ENCODE measurements at regions not wholly inside any gene's neighbourhood (a gene's known extent, or its start where the extent isn't known, plus 50 kb on each side); places are given as distances from the start of the nearest gene placed in this dataset.
"Not testable (repeated sequence)": the region's sequence is repeated elsewhere in the genome, so short reads cannot be mapped to it uniquely, and the experiment has no call there.

DNA sequence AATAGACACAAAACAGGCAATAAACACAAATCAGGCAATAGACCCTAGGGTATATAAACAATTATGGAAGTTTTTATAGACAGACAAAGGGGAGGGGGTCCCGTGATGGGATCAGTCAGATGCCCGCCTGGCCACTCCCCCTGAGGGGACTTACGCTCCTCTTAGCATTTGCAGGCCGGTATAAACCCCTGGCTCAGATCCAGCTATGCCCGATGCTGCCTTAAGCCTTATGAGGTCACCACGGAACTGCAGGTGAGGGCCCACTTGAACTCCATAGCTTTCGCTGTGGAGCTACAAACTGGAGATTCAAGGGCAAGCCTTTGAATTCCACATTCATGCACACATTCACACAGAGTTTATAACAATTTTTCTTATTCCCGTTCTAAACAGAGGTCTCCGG is 340.5 kb upstream of the USP9Y start:
- DNase-seq: no peak

DNA sequence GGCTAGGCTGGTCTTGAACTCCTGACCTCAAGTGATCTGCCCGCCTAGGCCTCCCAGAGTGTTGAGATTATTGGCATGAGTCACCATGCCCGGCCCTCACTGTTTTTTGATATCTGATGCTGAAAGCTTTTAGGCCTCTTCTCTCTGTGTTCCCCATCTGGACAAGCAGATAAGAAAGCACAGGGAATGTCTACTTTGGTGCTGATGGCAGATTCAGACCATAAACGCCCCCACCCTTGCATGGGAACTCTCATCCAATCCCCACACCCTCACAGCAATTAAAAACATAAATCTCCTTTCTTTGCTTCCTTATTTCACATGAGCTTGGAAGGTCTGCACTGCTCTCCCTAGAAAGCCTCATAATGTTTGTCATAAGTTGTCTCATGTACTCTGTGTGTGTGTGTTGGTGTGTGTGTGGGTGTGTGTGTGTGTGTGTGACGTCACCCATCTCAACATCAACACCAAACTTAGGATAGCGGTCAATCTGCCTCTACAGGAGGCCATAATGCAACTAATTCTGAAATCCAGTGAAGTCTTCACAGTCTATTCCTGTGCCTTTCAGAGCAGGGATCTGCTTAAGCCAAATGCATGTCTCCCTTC is 335.6 kb upstream of the USP9Y start:
- no peak for DNase-seq

GRCh38 chrY:12374588-12374987 is 326.4 kb upstream of the USP9Y start:
- DNase-seq: not testable (repeated sequence)

- DNase-seq: not testable (repeated sequence)
Observed at GRCh38 chrY:12391655-12392559, 309.1 kb upstream of the USP9Y start.

DNA sequence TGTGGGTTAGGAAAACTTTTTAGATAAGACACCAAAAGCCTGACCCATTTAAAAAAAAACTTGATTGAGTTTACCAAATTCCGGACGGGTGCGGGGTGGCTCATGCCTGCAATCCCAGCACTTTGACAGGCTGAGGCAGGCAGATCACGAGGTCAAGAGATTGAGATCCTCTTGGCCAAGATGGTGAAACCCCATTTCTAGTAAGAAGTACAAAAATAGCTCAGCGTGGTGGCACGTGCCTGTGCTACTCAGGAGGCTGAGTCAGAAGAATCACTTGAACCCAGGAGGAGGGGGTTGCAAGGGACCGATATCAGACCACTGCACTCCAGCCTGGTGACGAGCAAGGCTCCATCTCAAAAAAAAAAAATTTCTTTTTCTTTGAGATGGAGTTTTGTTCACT is 307.8 kb upstream of the USP9Y start:
- DNase-seq: no peak

DNA sequence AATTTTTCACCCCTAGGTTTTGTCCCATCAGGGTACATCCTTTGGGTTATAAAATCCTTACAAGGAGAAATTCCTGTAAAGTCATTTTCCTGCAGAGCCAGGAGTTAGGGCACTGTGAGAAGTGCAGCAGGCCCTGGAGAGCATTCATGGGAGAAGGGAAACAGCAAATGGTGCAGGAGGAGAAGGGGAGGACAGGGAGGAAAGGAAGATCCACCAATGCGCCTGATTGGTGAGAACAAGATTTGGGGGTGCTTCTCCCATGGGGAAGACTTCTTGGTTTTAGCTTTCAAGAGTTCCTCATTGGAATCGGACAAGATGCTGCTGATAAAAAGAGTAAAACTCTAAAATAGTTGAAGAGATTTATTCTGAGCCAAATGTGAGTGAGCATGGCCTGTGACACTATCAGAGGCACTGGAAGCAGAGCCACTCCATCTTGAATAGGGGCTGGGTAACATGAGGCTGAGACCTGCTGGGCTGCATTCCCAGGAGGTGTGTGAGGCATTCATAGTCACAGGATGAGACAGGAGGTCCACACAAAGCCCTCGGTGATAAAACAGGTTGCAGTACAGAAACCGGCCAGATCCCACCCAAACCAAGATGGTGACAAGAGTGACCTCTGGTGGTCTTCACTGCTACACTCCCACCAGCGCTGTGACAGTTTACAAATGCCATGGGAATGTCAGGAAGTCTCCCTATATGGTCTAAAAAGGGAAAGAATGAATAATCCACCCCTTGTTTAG is 305.5 kb upstream of the USP9Y start:
- not testable (repeated sequence) for DNase-seq

- no peak for DNase-seq
Observed at GRCh38 chrY:12403916-12404315, 297.1 kb upstream of the USP9Y start.

GRCh38 chrY:12408236-12408635 is 292.8 kb upstream of the USP9Y start:
- DNase-seq: no peak

DNA sequence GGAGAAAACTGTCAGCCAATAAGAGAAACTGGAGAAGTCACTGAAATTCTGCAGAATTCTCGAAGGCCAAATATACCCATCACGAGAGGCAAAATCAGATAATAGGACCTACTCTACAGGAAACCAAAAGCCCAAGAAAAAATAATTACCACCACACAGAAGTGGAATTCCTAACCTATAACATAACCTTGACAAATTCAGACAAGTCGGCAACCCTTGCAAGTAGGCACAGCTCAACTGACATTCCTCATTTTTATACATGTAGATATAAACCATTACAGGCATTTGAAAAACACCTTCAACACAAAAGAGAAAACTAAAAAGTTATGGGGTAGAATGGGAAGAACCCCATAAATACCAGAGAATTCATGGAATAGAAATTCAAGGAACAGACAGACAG is 290.3 kb upstream of the USP9Y start:
- no peak for DNase-seq

- DNase-seq: no peak
Observed at GRCh38 chrY:12421072-12421787, 279.8 kb upstream of the USP9Y start.

GRCh38 chrY:12421788-12422124 is 279.3 kb upstream of the USP9Y start:
- no peak for DNase-seq

DNA sequence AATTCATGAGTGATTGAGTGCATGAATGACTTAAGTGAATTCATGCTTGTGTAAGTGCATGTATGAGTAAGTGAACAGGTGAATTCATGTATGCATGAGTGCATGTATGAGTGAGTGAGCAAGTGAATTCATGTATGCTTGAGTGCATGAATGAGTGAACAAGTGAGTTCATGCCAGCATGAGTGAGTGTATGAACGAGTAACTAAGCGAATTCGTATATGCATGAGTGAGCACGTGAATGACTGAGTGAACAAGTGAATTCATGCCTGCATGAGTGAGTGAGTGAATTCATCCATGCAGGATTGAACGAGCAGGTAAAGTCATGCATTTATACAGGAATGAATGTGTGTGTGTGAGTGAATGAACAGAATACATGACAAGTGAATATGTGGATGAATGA is 278.5 kb upstream of the USP9Y start:
- DNase-seq: no peak

DNA sequence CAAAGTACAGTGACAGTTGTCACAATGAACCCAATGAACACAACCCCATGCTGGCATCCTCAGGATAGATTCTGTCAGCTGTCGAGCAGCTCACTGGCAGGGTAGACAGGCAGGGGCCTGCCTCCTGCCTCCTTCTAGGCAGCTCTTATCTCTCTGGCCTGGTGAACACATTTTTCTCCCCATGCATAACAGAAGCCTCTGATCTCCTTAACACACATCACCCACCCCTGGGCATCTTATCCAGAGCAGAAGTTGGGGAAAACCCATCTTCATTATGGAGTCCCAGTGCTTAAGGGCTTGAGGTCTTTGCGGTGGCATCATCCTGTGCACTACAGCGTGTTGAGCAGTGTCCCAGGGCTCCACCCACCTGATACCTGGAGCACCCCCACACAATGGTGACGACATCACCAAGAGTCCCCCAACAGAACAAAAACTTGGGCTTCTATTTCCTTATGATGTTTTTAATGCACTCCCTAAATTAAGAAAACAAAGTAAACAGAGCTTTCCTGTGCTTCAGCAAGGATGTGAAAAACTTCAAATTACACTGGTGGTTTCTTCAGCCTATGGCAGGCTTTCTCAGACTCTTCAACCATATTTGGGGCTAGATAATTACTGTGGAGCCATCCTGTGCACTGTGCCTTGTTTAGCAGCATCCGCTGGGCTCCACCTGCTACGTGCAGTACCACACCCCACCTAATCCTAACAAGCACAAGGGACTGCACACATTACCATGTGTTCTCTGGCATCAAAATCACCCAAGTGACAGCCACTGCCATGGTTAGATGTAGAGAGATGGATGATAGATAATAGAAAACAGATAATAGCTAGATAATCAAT is 277.4 kb upstream of the USP9Y start:
- DNase-seq: no peak

DNA sequence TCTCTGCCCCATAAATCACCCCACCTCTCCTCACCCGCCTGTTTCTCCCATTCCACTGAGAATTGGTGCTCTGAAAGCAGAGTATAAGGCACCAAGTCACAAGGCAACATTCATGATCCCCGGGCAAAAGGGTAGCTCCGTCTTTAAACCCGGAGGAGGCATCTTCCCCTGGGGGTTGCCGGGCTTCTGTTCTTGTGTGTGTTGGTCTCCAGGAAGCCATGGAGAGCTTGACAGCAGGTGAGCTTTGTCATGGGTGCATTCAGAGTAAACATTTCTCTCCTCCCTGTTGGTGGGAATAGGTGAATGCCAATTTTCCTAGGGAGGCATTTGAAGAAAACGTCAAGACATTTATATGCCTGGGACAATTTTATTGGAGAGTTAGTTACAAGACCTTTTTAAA is 275.5 kb upstream of the USP9Y start:
- no peak for DNase-seq

- no peak for DNase-seq
Observed at GRCh38 chrY:12427361-12427760, 273.7 kb upstream of the USP9Y start.

- DNase-seq: no peak
Observed at GRCh38 chrY:12431546-12431945, 269.5 kb upstream of the USP9Y start.

GRCh38 chrY:12438823-12439222 is 262.2 kb upstream of the USP9Y start:
- DNase-seq: not testable (repeated sequence)

- no peak for DNase-seq
Observed at GRCh38 chrY:12444200-12444599, 256.8 kb upstream of the USP9Y start.

GRCh38 chrY:12446486-12447265 is 254.4 kb upstream of the USP9Y start:
- not testable (repeated sequence) for DNase-seq

- not testable (repeated sequence) for DNase-seq
Observed at GRCh38 chrY:12448561-12448960, 252.5 kb upstream of the USP9Y start.

DNA sequence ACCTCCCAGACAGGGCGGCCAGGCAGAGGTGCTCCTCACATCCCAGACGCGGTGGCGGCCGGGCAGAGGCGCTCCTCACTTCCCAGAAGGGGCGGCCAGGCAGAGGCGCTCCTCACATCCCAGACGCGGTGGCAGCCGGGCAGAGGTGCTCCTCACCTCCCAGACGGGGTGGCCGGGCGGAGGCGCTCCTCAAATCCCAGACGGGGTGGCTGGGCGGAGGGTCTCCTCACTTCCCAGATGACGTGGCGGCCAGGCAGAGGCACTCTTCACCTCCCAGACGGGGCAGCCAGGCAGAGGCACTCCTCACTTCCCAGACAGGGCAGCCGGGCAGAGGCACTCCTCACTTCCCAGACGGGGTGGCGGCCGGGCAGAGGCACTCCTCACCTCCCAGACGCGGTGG is 247.7 kb upstream of the USP9Y start:
- DNase-seq: not testable (repeated sequence)
